ENCODE measurements at regions not wholly inside any gene's neighbourhood (a gene's known extent, or its start where the extent isn't known, plus 50 kb on each side); places are given as distances from the start of the nearest gene placed in this dataset.

DNA sequence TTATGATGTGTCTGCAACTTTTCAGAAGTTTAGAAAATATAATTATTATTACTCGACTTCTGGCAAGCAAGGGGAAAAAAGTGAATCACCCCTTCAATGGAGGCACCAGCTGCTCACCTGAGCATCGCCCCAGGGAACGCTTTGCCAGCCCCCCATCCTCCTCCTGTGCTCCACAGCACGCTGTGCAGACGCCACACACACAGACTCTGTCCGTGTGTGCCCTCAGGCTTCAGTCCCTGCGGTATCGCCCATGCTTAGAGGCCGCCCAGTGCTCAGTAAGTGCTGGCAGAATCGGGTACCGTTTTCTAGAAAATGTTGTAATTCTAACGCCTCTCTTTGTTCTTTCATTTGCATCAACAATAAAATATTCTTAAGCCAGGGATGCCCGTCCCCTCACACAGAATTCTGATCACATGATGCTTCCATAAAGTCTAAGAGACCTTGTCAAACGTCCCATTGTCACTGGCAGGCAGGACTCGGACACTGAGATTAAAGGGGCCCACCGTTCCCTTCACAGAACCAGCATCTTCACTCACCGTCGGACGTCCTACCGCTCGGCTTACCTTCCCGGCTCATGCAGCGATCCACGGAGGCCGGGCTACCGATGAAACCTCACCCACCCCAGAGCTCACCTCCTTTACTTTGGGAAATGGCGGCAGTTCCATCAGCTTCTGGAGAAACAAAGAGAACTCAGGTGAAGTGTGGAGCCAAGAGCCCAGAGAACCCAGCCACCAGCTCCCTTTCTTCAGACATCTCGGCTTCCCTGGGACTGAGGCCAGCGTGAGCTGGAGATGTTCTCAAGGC is 105.5 kb downstream of the DLL1 start:
- DNase-seq (ENCODE audit: low spot score in 2 of 2, unreplicated experiment in 2 of 2), result peak in 1 of 2 experiments; percentile 33
- H3K27ac Mint-ChIP-seq, result no peak overlapping the region
- H3K9me3 Mint-ChIP-seq, result peaks cover 5% of the 10 kb centered on the region
- no peaks in the 10 kb centered on the region for H3K4me1 Mint-ChIP-seq
- H3K4me3 Mint-ChIP-seq, result no peak overlapping the region
- H3K27me3 Mint-ChIP-seq (ENCODE audit: low read depth), result peaks cover 15% of the 10 kb centered on the region
- H3K36me3 Mint-ChIP-seq, result no peaks in the 10 kb centered on the region
- TF ChIP-seq, protein P1, sequence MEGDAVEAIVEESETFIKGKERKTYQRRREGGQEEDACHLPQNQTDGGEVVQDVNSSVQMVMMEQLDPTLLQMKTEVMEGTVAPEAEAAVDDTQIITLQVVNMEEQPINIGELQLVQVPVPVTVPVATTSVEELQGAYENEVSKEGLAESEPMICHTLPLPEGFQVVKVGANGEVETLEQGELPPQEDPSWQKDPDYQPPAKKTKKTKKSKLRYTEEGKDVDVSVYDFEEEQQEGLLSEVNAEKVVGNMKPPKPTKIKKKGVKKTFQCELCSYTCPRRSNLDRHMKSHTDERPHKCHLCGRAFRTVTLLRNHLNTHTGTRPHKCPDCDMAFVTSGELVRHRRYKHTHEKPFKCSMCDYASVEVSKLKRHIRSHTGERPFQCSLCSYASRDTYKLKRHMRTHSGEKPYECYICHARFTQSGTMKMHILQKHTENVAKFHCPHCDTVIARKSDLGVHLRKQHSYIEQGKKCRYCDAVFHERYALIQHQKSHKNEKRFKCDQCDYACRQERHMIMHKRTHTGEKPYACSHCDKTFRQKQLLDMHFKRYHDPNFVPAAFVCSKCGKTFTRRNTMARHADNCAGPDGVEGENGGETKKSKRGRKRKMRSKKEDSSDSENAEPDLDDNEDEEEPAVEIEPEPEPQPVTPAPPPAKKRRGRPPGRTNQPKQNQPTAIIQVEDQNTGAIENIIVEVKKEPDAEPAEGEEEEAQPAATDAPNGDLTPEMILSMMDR (IDR thresholded peaks at IDR 0.05; ENCODE audit: unreplicated experiment), result no peak

DNA sequence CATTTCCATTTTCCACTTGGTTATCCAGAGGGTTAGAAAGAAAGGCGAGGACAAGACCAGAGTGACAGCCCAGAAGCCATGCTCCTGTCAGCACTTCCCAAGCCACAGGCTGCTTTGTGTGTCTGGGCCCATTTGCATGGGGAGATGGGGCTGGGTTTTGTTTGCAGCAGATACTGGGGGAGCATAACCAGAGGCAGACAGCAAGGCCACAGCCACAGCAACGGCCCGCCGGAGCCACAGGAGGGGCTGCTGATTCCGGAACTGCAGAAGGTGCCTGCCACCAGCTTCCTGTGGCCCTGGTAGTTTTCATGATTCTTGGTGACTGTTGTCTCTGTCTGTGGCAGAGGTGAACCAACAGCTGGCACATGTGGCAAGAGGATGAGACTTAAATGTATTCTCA is 106.6 kb downstream of the DLL1 start:
- H3K36me3 Mint-ChIP-seq, result no peaks in the 10 kb centered on the region
- peaks cover 15% of the 10 kb centered on the region for H3K27me3 Mint-ChIP-seq (ENCODE audit: low read depth)
- TF ChIP-seq, protein P1 (IDR thresholded peaks at IDR 0.05; ENCODE audit: unreplicated experiment), result no peak
- no peak overlapping the region for H3K4me3 Mint-ChIP-seq
- H3K27ac Mint-ChIP-seq, result no peak overlapping the region
- no peaks in the 10 kb centered on the region for H3K4me1 Mint-ChIP-seq
- DNase-seq (ENCODE audit: low spot score in 2 of 2, unreplicated experiment in 2 of 2), result peak in 1 of 2 experiments; percentile 14
- peaks cover 5% of the 10 kb centered on the region for H3K9me3 Mint-ChIP-seq

DNA sequence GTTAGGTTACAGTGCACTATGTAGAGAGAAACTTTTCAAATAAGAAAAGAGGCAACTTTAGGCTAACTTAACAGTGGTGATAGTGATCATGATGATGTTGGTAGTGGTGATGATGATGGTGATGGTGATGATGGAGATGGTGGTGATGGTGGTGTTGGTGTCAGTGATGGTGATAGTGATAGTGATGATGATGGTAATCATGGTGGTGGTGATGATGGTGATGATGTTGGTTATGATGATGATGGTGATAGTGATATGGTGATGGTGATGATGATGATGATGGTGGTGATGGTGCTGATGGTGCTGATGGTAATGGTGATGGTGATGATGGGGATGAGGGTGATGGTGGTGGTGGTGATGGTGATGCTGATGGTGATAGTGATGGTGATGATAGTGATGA is 107.4 kb downstream of the DLL1 start:
- Mint-ChIP-seq H3K4me1 (no peaks in the 10 kb centered on the region), H3K27ac (no peak overlapping the region), H3K36me3 (no peaks in the 10 kb centered on the region), H3K9me3 (peaks cover 5% of the 10 kb centered on the region), H3K4me3 (no peak overlapping the region), H3K27me3 (ENCODE audit: low read depth) (peaks cover 15% of the 10 kb centered on the region)
- DNase-seq (ENCODE audit: low spot score in 2 of 2, unreplicated experiment in 2 of 2), result no peak
- TF ChIP-seq, protein P1 (IDR thresholded peaks at IDR 0.05; ENCODE audit: unreplicated experiment), result no peak

DNA sequence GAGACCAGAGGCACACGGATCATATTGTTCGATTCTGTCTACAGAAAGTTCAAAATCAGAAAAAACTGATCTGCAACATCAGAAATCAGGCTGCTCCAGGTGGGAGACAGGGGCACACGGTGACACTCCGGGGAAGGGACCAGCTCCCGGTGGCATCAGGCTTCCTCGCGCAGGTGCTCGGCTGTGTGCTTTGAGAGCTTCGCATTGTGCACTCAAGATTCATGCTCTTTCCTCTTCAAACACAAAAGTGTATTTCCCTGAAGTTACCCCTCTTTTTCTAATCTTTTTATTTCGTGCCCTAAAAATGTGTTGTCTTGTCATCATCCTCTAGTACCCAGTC is 108.1 kb downstream of the DLL1 start:
- TF ChIP-seq, protein P1 (IDR thresholded peaks at IDR 0.05; ENCODE audit: unreplicated experiment), result no peak
- Mint-ChIP-seq H3K27me3 (ENCODE audit: low read depth) (peaks cover 15% of the 10 kb centered on the region), H3K4me3 (no peak overlapping the region), H3K36me3 (no peaks in the 10 kb centered on the region), H3K27ac (no peak overlapping the region), H3K4me1 (no peaks in the 10 kb centered on the region), H3K9me3 (peaks cover 5% of the 10 kb centered on the region)
- no peak for DNase-seq (ENCODE audit: low spot score in 2 of 2, unreplicated experiment in 2 of 2)

DNA sequence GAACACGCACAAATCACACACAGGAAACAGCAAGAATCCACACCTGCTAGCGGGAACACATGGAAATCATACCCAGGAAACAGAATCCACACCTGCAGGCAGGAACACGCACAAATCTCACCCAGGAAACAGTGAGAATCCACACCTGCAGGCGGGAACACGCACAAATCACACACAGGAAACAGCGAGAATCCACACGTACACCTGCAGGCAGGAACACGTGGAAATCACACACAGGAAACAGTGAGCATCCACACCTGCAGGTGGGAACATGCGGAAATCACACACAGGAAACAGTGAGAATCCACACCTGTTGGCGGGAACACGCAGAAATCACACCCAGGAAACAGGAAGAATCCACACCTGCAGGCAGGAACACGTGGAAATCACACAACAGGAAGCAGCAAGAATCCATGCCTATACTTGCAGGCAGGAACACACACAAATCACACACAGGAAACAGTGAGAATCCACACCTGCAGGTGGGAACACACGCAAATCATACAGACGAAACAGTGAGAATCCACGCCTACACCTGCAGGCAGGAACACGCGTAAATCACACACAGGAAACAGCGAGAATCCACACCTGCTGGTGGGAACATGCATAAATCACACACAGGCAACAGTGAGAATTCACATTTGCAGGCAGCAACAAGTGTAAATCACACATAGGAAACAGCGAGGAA is 108.6 kb downstream of the DLL1 start:
- peaks cover 5% of the 10 kb centered on the region for H3K9me3 Mint-ChIP-seq
- peaks cover 15% of the 10 kb centered on the region for H3K27me3 Mint-ChIP-seq (ENCODE audit: low read depth)
- TF ChIP-seq, protein P1 (IDR thresholded peaks at IDR 0.05; ENCODE audit: unreplicated experiment), result no peak
- H3K36me3 Mint-ChIP-seq, result no peaks in the 10 kb centered on the region
- no peaks in the 10 kb centered on the region for H3K4me1 Mint-ChIP-seq
- H3K27ac Mint-ChIP-seq, result no peak overlapping the region
- DNase-seq (ENCODE audit: low spot score in 2 of 2, unreplicated experiment in 2 of 2), result peak in 1 of 2 experiments; percentile 21
- no peak overlapping the region for H3K4me3 Mint-ChIP-seq
